BJ (cell line): ENCODE measurements at regions not wholly inside any gene's neighbourhood (a gene's known extent, or its start where the extent isn't known, plus 50 kb on each side); places are given as distances from the start of the nearest gene placed in this dataset.

ENCODE experiments used
- CTCF ChIA-PET: fragments of 350-600 bp; formaldehyde crosslinking; extraction: SDS; loops from one replicate; lab custom pipeline; 2021; ENCODE audit warnings: antibody characterized with exemption, inconsistent platforms; lab: Yijun Ruan, JAX
- POLR2A ChIA-PET: fragments of 300-600 bp; sonication (Branson Sonifier 250); formaldehyde crosslinking; extraction: SDS; loops from one replicate; lab custom pipeline; 2021; ENCODE audit warnings: antibody characterized with exemption; lab: Charles Lee
- DNase-seq: peaks from one replicate; pipeline ENCODE4 v3.0.0-alpha.2; 2011; ENCODE audit warnings: low read depth
- H3K27me3 ChIP-seq: 2 replicates; pipeline ENCODE4 v1.6.0; 2011; ENCODE audit warnings: low read length; ENCODE audit not compliant: control insufficient read depth, insufficient read depth
- H3K36me3 ChIP-seq: 2 replicates; pipeline ENCODE4 v1.5.1; 2011; ENCODE audit warnings: low read length; ENCODE audit not compliant: control insufficient read depth, insufficient read depth
- H3K4me3 ChIP-seq: 2 replicates; pipeline ENCODE4 v1.5.1; 2011; ENCODE audit warnings: low read depth, mild to moderate bottlenecking, control low read depth, low read length
- CTCF ChIP-seq: IDR thresholded peaks from 2 replicates; pipeline ENCODE4 v1.5.1; 2011; ENCODE audit warnings: low read depth, mild to moderate bottlenecking, control low read depth, inconsistent platforms, low read length, moderate library complexity; ENCODE audit not compliant: insufficient read depth

GRCh38 chr10:128608791-128609190, 482.6 kb upstream of the MKI67 start:
- ChIA-PET POLR2A (no interaction called here), CTCF (no interaction called here)
- no peak overlapping the region for H3K4me3 ChIP-seq
- no peaks in the 10 kb centered on the region for H3K36me3 ChIP-seq
- no peaks in the 10 kb centered on the region for H3K27me3 ChIP-seq
- no peak for DNase-seq
- no peak for TF ChIP-seq CTCF

- CTCF ChIA-PET: no interaction called here
These were observed 483.2 kb upstream of the MKI67 start for GRCh38 chr10:128609460-128609859.

GRCh38 chr10:128610113-128610512, 483.9 kb upstream of the MKI67 start:
- no peak for DNase-seq
- no peak for TF ChIP-seq CTCF
- H3K4me3 ChIP-seq: no peak overlapping the region
- no peaks in the 10 kb centered on the region for H3K36me3 ChIP-seq
- ChIA-PET CTCF (no interaction called here), POLR2A (no interaction called here)
- H3K27me3 ChIP-seq: no peaks in the 10 kb centered on the region

More at GRCh38 chr10:128609460-128609859, 483.2 kb upstream of the MKI67 start:
- Histone ChIP-seq H3K36me3 (no peaks in the 10 kb centered on the region), H3K4me3 (no peak overlapping the region), H3K27me3 (no peaks in the 10 kb centered on the region)
- no peak for TF ChIP-seq CTCF
- POLR2A ChIA-PET: no interaction called here
- no peak for DNase-seq

- DNase-seq: no peak
- no peak for TF ChIP-seq CTCF
- no peaks in the 10 kb centered on the region for H3K27me3 ChIP-seq
- ChIA-PET CTCF (no interaction called here), POLR2A (no interaction called here)
- H3K4me3 ChIP-seq: no peak overlapping the region
- H3K36me3 ChIP-seq: no peaks in the 10 kb centered on the region
These were observed 486.0 kb upstream of the MKI67 start for GRCh38 chr10:128612195-128612594.

- Histone ChIP-seq H3K27me3 (no peaks in the 10 kb centered on the region), H3K4me3 (no peak overlapping the region), H3K36me3 (no peaks in the 10 kb centered on the region)
- no peak for TF ChIP-seq CTCF
- CTCF ChIA-PET: no interaction called here
- POLR2A ChIA-PET: no interaction called here
- DNase-seq: no peak
These were observed 486.4 kb upstream of the MKI67 start for GRCh38 chr10:128612631-128613030.
